ENCODE measurements at regions not wholly inside any gene's neighbourhood (a gene's known extent, or its start where the extent isn't known, plus 50 kb on each side); places are given as distances from the start of the nearest gene placed in this dataset.

- no peak overlapping the region for H3K4me3 ChIP-seq
- H3K9me3 ChIP-seq: no peaks in the 10 kb centered on the region
- intact Hi-C loops (cut with DNase I; ENCODE audit: low total_unique reads): no loop called here
- no peaks in the 10 kb centered on the region for H3K36me3 ChIP-seq
- H3K27ac ChIP-seq: no peak overlapping the region
- H3K4me1 ChIP-seq: peaks cover 0 to 4% (median 0%) of the 10 kb centered on the region in 4 donors
- H3K27me3 ChIP-seq: peaks cover 0 to 18% (median 0%) of the 10 kb centered on the region in 3 donors
- peak in 1 of 2 donors; percentile 22 for DNase-seq
- TF ChIP-seq EP300 (IDR thresholded peaks at IDR 0.05): no peak
- no peak for TF ChIP-seq POLR2AphosphoS5 (IDR thresholded peaks at IDR 0.05)
- TF ChIP-seq POLR2A (IDR thresholded peaks at IDR 0.05): no peak
- TF ChIP-seq CTCF (IDR thresholded peaks at IDR 0.05): no peak
- WGBS, 5 donors: 69 to 76% (median 71%) methylated on average over 27 of the region's 27 CpGs
These were observed 96.8 kb downstream of the IRF8 start for GRCh38 chr16:85995541-85996423.

- Histone ChIP-seq H3K4me3 (no peak overlapping the region), H3K27ac (no peak overlapping the region), H3K27me3 (peaks cover 0 to 18% (median 0%) of the 10 kb centered on the region in 3 donors), H3K4me1 (peaks cover 0 to 4% (median 0%) of the 10 kb centered on the region in 4 donors), H3K9me3 (no peaks in the 10 kb centered on the region), H3K36me3 (no peaks in the 10 kb centered on the region)
- 68 to 82% (median 79%) methylated on average over 10 of the region's 10 CpGs for WGBS, 5 donors
- intact Hi-C loops (cut with DNase I; ENCODE audit: low total_unique reads): no loop called here
- no peak for DNase-seq
- TF ChIP-seq POLR2A (IDR thresholded peaks at IDR 0.05) (no peak), CTCF (IDR thresholded peaks at IDR 0.05) (no peak), EP300 (IDR thresholded peaks at IDR 0.05) (no peak), POLR2AphosphoS5 (IDR thresholded peaks at IDR 0.05) (no peak)
These were observed 97.9 kb downstream of the IRF8 start for GRCh38 chr16:85996843-85997242.

- Histone ChIP-seq H3K27ac (no peak overlapping the region), H3K27me3 (peaks cover 0 to 12% (median 0%) of the 10 kb centered on the region in 3 donors), H3K36me3 (no peaks in the 10 kb centered on the region), H3K4me3 (no peak overlapping the region), H3K9me3 (no peaks in the 10 kb centered on the region), H3K4me1 (peaks cover 0 to 4% (median 0%) of the 10 kb centered on the region in 4 donors)
- no peak for TF ChIP-seq EP300 (IDR thresholded peaks at IDR 0.05)
- TF ChIP-seq POLR2AphosphoS5 (IDR thresholded peaks at IDR 0.05): no peak
- no peak for TF ChIP-seq CTCF (IDR thresholded peaks at IDR 0.05)
- TF ChIP-seq POLR2A (IDR thresholded peaks at IDR 0.05): no peak
- WGBS, 5 donors: 79 to 83% (median 80%) methylated on average over 8 to 9 of the region's 9 CpGs
- intact Hi-C loops (cut with DNase I; ENCODE audit: low total_unique reads): no loop called here
- no peak for DNase-seq
These were observed 99.4 kb downstream of the IRF8 start for GRCh38 chr16:85998171-85998867.

DNA sequence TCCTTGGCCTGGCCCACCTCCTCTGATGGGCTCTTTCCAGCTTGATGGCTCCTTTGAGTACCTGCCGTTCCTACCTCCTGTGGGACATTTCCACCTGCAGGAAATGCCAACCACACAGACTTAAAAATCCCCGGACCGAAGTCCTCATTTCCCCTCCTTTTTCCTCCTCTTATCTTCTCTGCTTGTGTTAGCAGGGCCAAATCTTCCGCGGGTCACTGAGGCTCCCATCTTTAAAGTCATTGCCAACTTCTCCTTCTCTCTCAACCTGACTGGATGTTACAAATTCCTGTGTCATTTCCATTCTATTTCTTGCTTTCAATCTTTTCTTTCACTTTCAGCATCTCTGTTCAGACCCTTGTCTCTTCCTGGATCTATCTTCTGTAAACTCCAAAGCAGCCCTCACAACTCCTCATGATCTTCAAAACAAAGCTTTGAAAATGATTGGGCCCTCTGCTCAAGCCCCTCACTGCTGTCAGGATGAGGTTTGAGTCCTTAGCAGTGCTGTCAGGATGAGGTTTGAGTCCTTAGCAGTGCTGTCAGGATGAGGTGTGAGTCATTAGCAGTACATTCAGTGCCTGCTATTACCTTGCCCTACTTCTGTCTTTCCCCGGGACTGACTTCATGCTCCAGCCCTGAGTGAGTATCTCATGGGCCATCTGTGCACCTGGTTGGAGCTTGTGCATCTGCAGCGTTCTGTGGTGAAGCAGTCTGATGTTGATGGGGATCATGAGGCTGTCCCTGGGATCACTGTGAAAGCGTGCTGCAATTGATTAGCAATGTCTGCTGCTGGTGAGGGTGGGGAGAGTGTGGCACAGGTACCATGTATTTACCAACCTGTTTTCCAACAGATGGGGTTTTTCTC is 100.1 kb downstream of the IRF8 start:
- no peak overlapping the region for H3K27ac ChIP-seq
- H3K9me3 ChIP-seq: no peaks in the 10 kb centered on the region
- peaks cover 0 to 8% (median 0%) of the 10 kb centered on the region in 3 donors for H3K27me3 ChIP-seq
- peaks cover 0 to 4% (median 0%) of the 10 kb centered on the region in 4 donors for H3K4me1 ChIP-seq
- TF ChIP-seq CTCF (IDR thresholded peaks at IDR 0.05): no peak
- no peak for TF ChIP-seq POLR2A (IDR thresholded peaks at IDR 0.05)
- TF ChIP-seq POLR2AphosphoS5 (IDR thresholded peaks at IDR 0.05): no peak
- no peak for TF ChIP-seq EP300 (IDR thresholded peaks at IDR 0.05)
- no peak overlapping the region for H3K4me3 ChIP-seq
- H3K36me3 ChIP-seq: no peaks in the 10 kb centered on the region
- intact Hi-C loops (cut with DNase I; ENCODE audit: low total_unique reads): no loop called here
- peak in 1 of 2 donors; percentile 10 for DNase-seq
- 55 to 64% (median 61%) methylated on average over 8 of the region's 8 CpGs for WGBS, 5 donors
